ENCODE measurements at regions not wholly inside any gene's neighbourhood (a gene's known extent, or its start where the extent isn't known, plus 50 kb on each side); places are given as distances from the start of the nearest gene placed in this dataset.

- no peak for TF ChIP-seq CTCF (IDR thresholded peaks at IDR 0.05)
- no peak for TF ChIP-seq POLR2A (IDR thresholded peaks at IDR 0.05)
Measured at GRCh38 chr13:44283600-44283999, 90.0 kb upstream of the SERP2 start.
